Neural progenitor cell (in vitro differentiated cells): ENCODE measurements at regions not wholly inside any gene's neighbourhood (a gene's known extent, or its start where the extent isn't known, plus 50 kb on each side); places are given as distances from the start of the nearest gene placed in this dataset.

Source experiments
- DNase-seq: peaks from one replicate; pipeline ENCODE4 v3.0.0-alpha.2; 2016; ENCODE audit warnings: low spot score
- H2AFZ ChIP-seq: fragments of 200-600 bp; sonication (generic); replicated peaks from 2 replicates; pipeline ENCODE4 v1.6.1; 2016; ENCODE audit warnings: antibody characterized with exemption
- H3F3A ChIP-seq: fragments of 200-600 bp; sonication (generic); 2 replicates; pipeline ENCODE4 v1.6.1; 2016; ENCODE audit warnings: antibody characterized with exemption, low read depth
- H3K27ac ChIP-seq: fragments of 200-600 bp; sonication (generic); 2 replicates; pipeline ENCODE4 v1.5.1; 2016; ENCODE audit warnings: mild to moderate bottlenecking
- H3K27me3 ChIP-seq: fragments of 200-600 bp; sonication (generic); 2 replicates; pipeline ENCODE4 v1.6.1; 2016; ENCODE audit warnings: mild to moderate bottlenecking, moderate library complexity
- H3K36me3 ChIP-seq: fragments of 200-600 bp; sonication (generic); 2 replicates; pipeline ENCODE4 v1.5.1; 2016
- H3K4me1 ChIP-seq: fragments of 200-600 bp; sonication (generic); 2 replicates; pipeline ENCODE4 v1.6.1; 2016; ENCODE audit warnings: mixed run types
- H3K4me2 ChIP-seq: fragments of 200-600 bp; sonication (generic); 2 replicates; pipeline ENCODE4 v1.6.1; 2016
- H3K4me3 ChIP-seq: fragments of 200-600 bp; sonication (generic); 2 replicates; pipeline ENCODE4 v1.5.1; 2016
- H3K79me2 ChIP-seq: fragments of 200-600 bp; sonication (generic); 2 replicates; pipeline ENCODE4 v1.6.1; 2016; ENCODE audit warnings: low read depth
- H3K9ac ChIP-seq: fragments of 200-600 bp; sonication (generic); 2 replicates; pipeline ENCODE4 v1.6.1; 2016
- H3K9me3 ChIP-seq: fragments of 200-600 bp; sonication (generic); 2 replicates; pipeline ENCODE4 v1.5.1; 2016; ENCODE audit warnings: low read depth
- H4K20me1 ChIP-seq: fragments of 200-600 bp; sonication (generic); 2 replicates; pipeline ENCODE4 v1.6.1; 2016; ENCODE audit warnings: low read depth
- H3K27ac Mint-ChIP-seq: 3 replicates; pipeline ENCODE4 v1.8.0; 2021; ENCODE audit warnings: mixed read lengths
- H3K27me3 Mint-ChIP-seq: 2 replicates; pipeline ENCODE4 v1.8.0; 2022; ENCODE audit warnings: low read depth, mild to moderate bottlenecking, inconsistent platforms, moderate library complexity, mixed read lengths; ENCODE audit not compliant: insufficient read depth
- H3K36me3 Mint-ChIP-seq: 3 replicates; pipeline ENCODE4 v1.8.0; 2021; ENCODE audit warnings: mixed read lengths
- H3K4me1 Mint-ChIP-seq: 3 replicates; pipeline ENCODE4 v1.8.0; 2021; ENCODE audit warnings: mixed read lengths
- H3K4me3 Mint-ChIP-seq: 3 replicates; pipeline ENCODE4 v1.8.0; 2021; ENCODE audit warnings: mild to moderate bottlenecking, moderate library complexity, mixed read lengths
- H3K9me3 Mint-ChIP-seq: 3 replicates; pipeline ENCODE4 v1.8.0; 2020; ENCODE audit warnings: mixed read lengths
- CTCF ChIP-seq: fragments of 200-600 bp; sonication (generic); IDR thresholded peaks from 2 replicates; pipeline ENCODE4 v1.5.1; 2017; ENCODE audit warnings: antibody characterized with exemption, mild to moderate bottlenecking
- EZH2 ChIP-seq: fragments of 200-600 bp; sonication (generic); IDR thresholded peaks from 2 replicates; pipeline ENCODE4 v1.6.1; 2017; ENCODE audit warnings: antibody characterized with exemption, mild to moderate bottlenecking, moderate library complexity
- EZH2phosphoT487 ChIP-seq: fragments of 200-600 bp; sonication (generic); IDR thresholded peaks from 2 replicates; pipeline ENCODE4 v1.6.1; 2017; ENCODE audit warnings: antibody characterized with exemption

GRCh38 chr3:176583956-176584355 lies 613.3 kb downstream of the TBL1XR1 start:
- no peaks in the 10 kb centered on the region for H3K36me3 ChIP-seq
- Mint-ChIP-seq H3K4me3 (no peak overlapping the region), H3K4me1 (no peaks in the 10 kb centered on the region), H3K36me3 (peaks cover 1% of the 10 kb centered on the region), H3K27ac (no peak overlapping the region), H3K27me3 (peaks cover 2% of the 10 kb centered on the region), H3K9me3 (peaks cover 6% of the 10 kb centered on the region)
- H3K9ac ChIP-seq: no peak overlapping the region
- H3K4me3 ChIP-seq: no peak overlapping the region
- TF ChIP-seq EZH2 (no peak), EZH2phosphoT487 (no peak), CTCF (no peak)
- DNase-seq: no peak
- no peaks in the 10 kb centered on the region for H3K27me3 ChIP-seq
- no peak overlapping the region for H3K4me2 ChIP-seq
- no peak overlapping the region for H2AFZ ChIP-seq
- H3F3A ChIP-seq: no peaks in the 10 kb centered on the region
- no peaks in the 10 kb centered on the region for H3K79me2 ChIP-seq
- no peak overlapping the region for H3K27ac ChIP-seq
- H3K4me1 ChIP-seq: no peaks in the 10 kb centered on the region
- H4K20me1 ChIP-seq: no peaks in the 10 kb centered on the region
- H3K9me3 ChIP-seq: peaks cover 9% of the 10 kb centered on the region

- no peaks in the 10 kb centered on the region for H3F3A ChIP-seq
- Mint-ChIP-seq H3K27me3 (peaks cover 2% of the 10 kb centered on the region), H3K4me3 (no peak overlapping the region), H3K9me3 (peaks cover 6% of the 10 kb centered on the region), H3K4me1 (no peaks in the 10 kb centered on the region), H3K36me3 (peaks cover 1% of the 10 kb centered on the region), H3K27ac (no peak overlapping the region)
- no peak for DNase-seq
- H4K20me1 ChIP-seq: no peaks in the 10 kb centered on the region
- no peaks in the 10 kb centered on the region for H3K79me2 ChIP-seq
- H3K4me2 ChIP-seq: no peak overlapping the region
- peaks cover 9% of the 10 kb centered on the region for H3K9me3 ChIP-seq
- H3K4me1 ChIP-seq: peaks cover 7% of the 10 kb centered on the region
- H3K27ac ChIP-seq: no peak overlapping the region
- TF ChIP-seq CTCF: no peak
- TF ChIP-seq EZH2phosphoT487: no peak
- no peak for TF ChIP-seq EZH2
- no peak overlapping the region for H2AFZ ChIP-seq
- H3K9ac ChIP-seq: no peak overlapping the region
- no peak overlapping the region for H3K4me3 ChIP-seq
- no peaks in the 10 kb centered on the region for H3K27me3 ChIP-seq
- no peaks in the 10 kb centered on the region for H3K36me3 ChIP-seq
Measured at GRCh38 chr3:176581589-176581988, 615.7 kb downstream of the TBL1XR1 start.

- H3K4me2 ChIP-seq: no peak overlapping the region
- no peak overlapping the region for H3K27ac ChIP-seq
- no peak overlapping the region for H3K9ac ChIP-seq
- peaks cover 1% of the 10 kb centered on the region for H3K36me3 Mint-ChIP-seq
- H2AFZ ChIP-seq: no peak overlapping the region
- H3K27ac Mint-ChIP-seq: no peak overlapping the region
- H3K4me1 ChIP-seq: peaks cover 7% of the 10 kb centered on the region
- H3K79me2 ChIP-seq: no peaks in the 10 kb centered on the region
- peaks cover 6% of the 10 kb centered on the region for H3K9me3 Mint-ChIP-seq
- no peaks in the 10 kb centered on the region for H3K36me3 ChIP-seq
- TF ChIP-seq EZH2 (no peak), CTCF (no peak), EZH2phosphoT487 (no peak)
- peaks cover 9% of the 10 kb centered on the region for H3K9me3 ChIP-seq
- no peaks in the 10 kb centered on the region for H3K4me1 Mint-ChIP-seq
- no peaks in the 10 kb centered on the region for H4K20me1 ChIP-seq
- no peak overlapping the region for H3K4me3 Mint-ChIP-seq
- H3K27me3 ChIP-seq: no peaks in the 10 kb centered on the region
- H3K4me3 ChIP-seq: no peak overlapping the region
- no peaks in the 10 kb centered on the region for H3F3A ChIP-seq
- no peaks in the 10 kb centered on the region for H3K27me3 Mint-ChIP-seq
- no peak for DNase-seq
Measured at GRCh38 chr3:176579711-176580185, 617.5 kb downstream of the TBL1XR1 start.
